ENCODE measurements at regions not wholly inside any gene's neighbourhood (a gene's known extent, or its start where the extent isn't known, plus 50 kb on each side); places are given as distances from the start of the nearest gene placed in this dataset.

DNA sequence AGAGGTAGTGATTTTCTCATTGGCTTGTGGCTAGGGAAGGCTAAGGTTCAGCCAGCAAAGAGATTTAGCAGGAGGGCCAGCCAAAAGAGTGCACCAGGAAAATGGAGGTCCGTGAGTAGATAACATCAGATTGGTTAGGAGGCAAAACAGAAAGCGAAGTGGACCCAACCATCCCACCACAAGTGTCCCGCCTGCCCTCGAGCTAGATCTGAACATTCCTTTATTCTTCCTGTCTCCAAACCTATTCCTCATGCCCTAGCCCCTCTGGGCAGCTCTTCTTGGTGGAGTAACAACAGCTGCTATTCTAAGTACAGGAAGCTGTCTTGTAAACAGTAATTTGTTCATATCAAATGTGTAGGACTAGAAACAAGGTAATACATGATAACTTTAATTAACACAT, 85.7 kb upstream of the BET1 start:
- Histone ChIP-seq H3K9me3 (no peaks in the 10 kb centered on the region), H3K4me3 (no peak overlapping the region), H3K27ac (no peak overlapping the region), H3K4me1 (no peaks in the 10 kb centered on the region), H3K27me3 (no peaks in the 10 kb centered on the region), H3K36me3 (no peaks in the 10 kb centered on the region), H3K9ac (ENCODE audit: low read depth in 2 of 2, low read length in 2 of 2) (no peak overlapping the region)
- TF ChIP-seq, protein P1, sequence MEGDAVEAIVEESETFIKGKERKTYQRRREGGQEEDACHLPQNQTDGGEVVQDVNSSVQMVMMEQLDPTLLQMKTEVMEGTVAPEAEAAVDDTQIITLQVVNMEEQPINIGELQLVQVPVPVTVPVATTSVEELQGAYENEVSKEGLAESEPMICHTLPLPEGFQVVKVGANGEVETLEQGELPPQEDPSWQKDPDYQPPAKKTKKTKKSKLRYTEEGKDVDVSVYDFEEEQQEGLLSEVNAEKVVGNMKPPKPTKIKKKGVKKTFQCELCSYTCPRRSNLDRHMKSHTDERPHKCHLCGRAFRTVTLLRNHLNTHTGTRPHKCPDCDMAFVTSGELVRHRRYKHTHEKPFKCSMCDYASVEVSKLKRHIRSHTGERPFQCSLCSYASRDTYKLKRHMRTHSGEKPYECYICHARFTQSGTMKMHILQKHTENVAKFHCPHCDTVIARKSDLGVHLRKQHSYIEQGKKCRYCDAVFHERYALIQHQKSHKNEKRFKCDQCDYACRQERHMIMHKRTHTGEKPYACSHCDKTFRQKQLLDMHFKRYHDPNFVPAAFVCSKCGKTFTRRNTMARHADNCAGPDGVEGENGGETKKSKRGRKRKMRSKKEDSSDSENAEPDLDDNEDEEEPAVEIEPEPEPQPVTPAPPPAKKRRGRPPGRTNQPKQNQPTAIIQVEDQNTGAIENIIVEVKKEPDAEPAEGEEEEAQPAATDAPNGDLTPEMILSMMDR (IDR thresholded peaks at IDR 0.05): no peak
- DNase-seq: no peak
- intact Hi-C loops (cut with DNase I): loop anchor here (5.0 kb wide), 1 partner anchor 188 kb away; no protein-coding TSS in a partner anchor

DNA sequence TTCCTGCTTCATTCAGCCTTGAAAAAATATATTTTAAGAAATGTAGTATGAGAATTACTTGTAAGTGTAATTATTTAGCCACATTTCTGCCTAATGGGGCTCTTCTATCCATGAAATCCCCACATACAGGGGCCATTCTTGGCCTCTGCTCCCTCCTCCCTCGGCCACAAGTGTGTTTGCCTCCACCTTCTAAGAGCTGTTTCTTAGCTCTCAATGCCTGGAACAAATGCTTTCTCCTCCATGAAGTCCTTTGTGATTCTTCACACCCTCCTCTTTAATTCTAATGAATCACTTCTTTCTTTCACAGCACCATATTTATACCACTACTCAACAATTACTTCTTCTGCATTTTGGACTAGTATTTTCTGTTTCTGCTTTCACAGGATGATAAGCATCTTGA, 88.8 kb upstream of the BET1 start:
- no peaks in the 10 kb centered on the region for H3K27me3 ChIP-seq
- no peak overlapping the region for H3K4me3 ChIP-seq
- H3K36me3 ChIP-seq: no peaks in the 10 kb centered on the region
- H3K27ac ChIP-seq: no peak overlapping the region
- intact Hi-C loops (cut with DNase I): no loop called here
- TF ChIP-seq, protein P1 (IDR thresholded peaks at IDR 0.05): no peak
- no peak for DNase-seq
- H3K4me1 ChIP-seq: no peaks in the 10 kb centered on the region
- no peaks in the 10 kb centered on the region for H3K9me3 ChIP-seq
- no peak overlapping the region for H3K9ac ChIP-seq (ENCODE audit: low read depth in 2 of 2, low read length in 2 of 2)

DNA sequence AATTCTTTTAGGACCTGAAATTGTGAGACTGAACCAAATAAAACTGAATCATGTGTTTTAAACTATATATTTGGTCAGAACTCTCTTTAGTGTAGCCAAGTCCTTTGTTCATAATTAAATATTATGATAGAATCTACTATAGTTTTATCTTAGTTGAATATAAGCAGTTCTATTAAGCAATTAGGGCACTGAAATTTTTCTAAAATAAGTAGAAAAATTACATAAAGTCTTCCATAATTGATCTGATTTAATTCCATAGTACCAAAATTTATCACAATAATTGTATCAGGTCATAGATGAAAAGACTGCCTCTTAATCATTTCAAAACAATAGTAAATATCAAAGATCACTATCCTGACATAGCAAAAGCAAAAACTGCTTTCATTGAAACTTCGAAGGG, 90.1 kb upstream of the BET1 start:
- Histone ChIP-seq H3K4me1 (no peaks in the 10 kb centered on the region), H3K4me3 (no peak overlapping the region), H3K9ac (ENCODE audit: low read depth in 2 of 2, low read length in 2 of 2) (no peak overlapping the region), H3K36me3 (no peaks in the 10 kb centered on the region), H3K9me3 (no peaks in the 10 kb centered on the region), H3K27me3 (no peaks in the 10 kb centered on the region), H3K27ac (no peak overlapping the region)
- no peak for DNase-seq
- intact Hi-C loops (cut with DNase I): no loop called here
- TF ChIP-seq, protein P1 (IDR thresholded peaks at IDR 0.05): no peak

DNA sequence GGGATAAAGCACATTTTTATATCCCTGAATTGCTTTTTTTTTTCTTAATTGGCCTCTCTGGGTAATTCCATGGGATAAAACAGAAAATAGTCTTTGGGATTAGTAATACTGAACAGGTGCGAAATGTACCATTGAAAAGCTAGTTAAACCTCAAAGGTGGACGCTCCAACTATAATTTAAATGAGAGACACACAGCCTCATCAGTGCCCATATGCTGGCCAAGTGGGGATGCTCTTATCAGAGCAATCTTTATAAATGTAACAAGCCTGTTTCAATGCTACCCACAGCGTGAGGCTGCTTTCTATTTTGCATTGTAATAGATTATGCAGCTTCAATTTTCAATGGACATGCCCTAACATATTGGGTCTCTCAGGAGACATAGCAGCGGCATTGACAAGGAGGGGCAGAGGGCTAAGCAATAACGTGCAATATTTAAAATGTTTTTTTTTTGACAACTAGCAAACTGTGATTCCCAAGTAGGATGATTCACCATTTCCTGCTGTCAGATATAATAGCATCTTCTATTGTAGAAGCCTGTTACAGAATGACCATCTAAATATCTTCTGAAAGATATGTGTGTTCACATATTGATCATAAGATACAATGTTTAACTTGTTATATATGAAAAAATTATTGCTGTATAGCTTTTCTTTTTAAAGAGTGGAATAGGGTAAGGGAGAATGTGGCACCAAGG, 91.3 kb upstream of the BET1 start:
- DNase-seq: no peak
- no peaks in the 10 kb centered on the region for H3K36me3 ChIP-seq
- no peak overlapping the region for H3K4me3 ChIP-seq
- no peaks in the 10 kb centered on the region for H3K27me3 ChIP-seq
- H3K27ac ChIP-seq: no peak overlapping the region
- no peaks in the 10 kb centered on the region for H3K4me1 ChIP-seq
- no peak overlapping the region for H3K9ac ChIP-seq (ENCODE audit: low read depth in 2 of 2, low read length in 2 of 2)
- TF ChIP-seq, protein P1 (IDR thresholded peaks at IDR 0.05): no peak
- intact Hi-C loops (cut with DNase I): no loop called here
- no peaks in the 10 kb centered on the region for H3K9me3 ChIP-seq

DNA sequence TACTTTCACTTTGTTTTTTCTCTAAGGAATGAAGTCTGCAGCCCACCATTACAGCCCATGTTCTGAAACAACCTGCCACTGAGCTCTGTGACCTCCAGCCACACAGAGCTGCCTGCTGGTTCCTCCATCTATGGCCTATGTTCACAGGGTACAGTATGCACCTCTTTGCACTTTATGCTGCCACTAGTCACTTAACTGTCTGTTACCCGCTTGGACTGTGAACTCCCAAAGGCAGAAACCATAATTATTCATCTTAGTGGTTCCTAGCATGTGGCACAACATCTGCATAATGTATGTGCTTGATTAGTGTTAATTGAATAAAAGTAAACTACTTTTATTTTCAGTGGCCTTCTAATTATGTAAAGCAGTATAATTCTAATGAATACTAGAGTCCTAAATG, 95.5 kb upstream of the BET1 start:
- Histone ChIP-seq H3K9me3 (no peaks in the 10 kb centered on the region), H3K4me3 (no peak overlapping the region), H3K4me1 (no peaks in the 10 kb centered on the region), H3K27ac (no peak overlapping the region), H3K36me3 (no peaks in the 10 kb centered on the region), H3K9ac (ENCODE audit: low read depth in 2 of 2, low read length in 2 of 2) (no peak overlapping the region), H3K27me3 (no peaks in the 10 kb centered on the region)
- no peak for DNase-seq
- intact Hi-C loops (cut with DNase I): no loop called here
- TF ChIP-seq, protein P1 (IDR thresholded peaks at IDR 0.05): no peak

Data from colonic mucosa (tissue), 4 donors.